HepG2 (cell line): ENCODE measurements at regions not wholly inside any gene's neighbourhood (a gene's known extent, or its start where the extent isn't known, plus 50 kb on each side); places are given as distances from the start of the nearest gene placed in this dataset.

Experiments
- ATAC-seq: fragments of 200-7000 bp; cut with Tn5 transposase; 3 replicates; pipeline ENCODE4 v1.9.1; 2020; ENCODE audit warnings: mild to moderate bottlenecking, moderate library complexity
- BruUV-seq: library from RNA; stranded (reverse); fragments of 400-500 nt; replicated peaks from 2 replicates; lab custom pipeline; 2021; lab: Mats Ljungman, UMichigan
- CTCF ChIA-PET: fragments of 300-600 bp; formaldehyde crosslinking; extraction: SDS; loops from one replicate; lab custom pipeline; 2021; ENCODE audit warnings: low total read pairs, inconsistent platforms, low intra/inter-chr PET ratio; lab: Yijun Ruan, JAX
- POLR2A ChIA-PET: fragments of 350-600 bp; sonication (Branson Sonifier 250); formaldehyde crosslinking; loops from one replicate; lab custom pipeline; 2020; ENCODE audit warnings: antibody characterized with exemption, inconsistent platforms; lab: Yijun Ruan, JAX
- DNase-seq: peaks from one replicate; pipeline ENCODE4 v3.0.0-alpha.2; 2015; ENCODE audit warnings: low spot score
- FAIRE-seq: peaks from 3 replicates; lab custom pipeline; 2011; peaks lifted over from hg19 to GRCh38; lab: Jason Lieb, UNC
- H2AFZ ChIP-seq: one replicate; pipeline ENCODE4 v1.6.1; 2011; ENCODE audit warnings: low read length, inconsistent platforms
- H3K27ac ChIP-seq: fragments of 300-600 bp; 3 replicates; pipeline ENCODE4 v1.8.0; 2011; ENCODE audit warnings: mixed run types, mild to moderate bottlenecking, mixed read lengths, low read length, inconsistent platforms; ENCODE audit not compliant: insufficient read depth; ENCODE audit errors: extremely low read length
- H3K27me3 ChIP-seq, 2 experiments: fragments of 200-600 bp in 1 of 2; 2 replicates in 1 of 2; 3 replicates in 1 of 2; pipeline versions ENCODE4 v1.6.0 to v1.8.0; 2011; ENCODE audit warnings: low read length in 2 of 2, mild to moderate bottlenecking in 2 of 2, moderate library complexity in 2 of 2, inconsistent platforms in 1 of 2; ENCODE audit not compliant: insufficient read depth in 2 of 2, control insufficient read depth in 1 of 2
- H3K36me3 ChIP-seq, 2 experiments: fragments of 200-600 bp in 1 of 2; replicated peaks in 1 of 2; 2 replicates in 1 of 2; 3 replicates in 1 of 2; pipeline versions ENCODE4 v1.5.1 to v1.8.0; 2011; ENCODE audit warnings: low read length in 2 of 2, inconsistent platforms in 1 of 2; ENCODE audit not compliant: insufficient read depth in 2 of 2, control insufficient read depth in 1 of 2
- H3K4me1 ChIP-seq: 2 replicates; pipeline ENCODE4 v1.5.1; 2012; ENCODE audit warnings: low read length, inconsistent platforms; ENCODE audit not compliant: insufficient read depth
- H3K4me2 ChIP-seq: 2 replicates; pipeline ENCODE4 v1.6.0; 2011; ENCODE audit warnings: low read depth, low read length, inconsistent platforms
- H3K4me3 ChIP-seq, 3 experiments: fragments of 200-600 bp in 1 of 3; sonication (generic), shearing (Covaris generic) in 1 of 3; replicated peaks in 1 of 3; 2 replicates each; pipeline ENCODE4 v1.5.1; 2011 to 2016; ENCODE audit warnings: low read length in 3 of 3, inconsistent platforms in 2 of 3, low read depth in 2 of 3, mild to moderate bottlenecking in 2 of 3, control low read depth in 1 of 3, mixed read lengths in 1 of 3; ENCODE audit not compliant: insufficient read depth in 1 of 3
- H3K79me2 ChIP-seq: one replicate; pipeline ENCODE4 v1.6.1; 2011; ENCODE audit warnings: low read length, inconsistent platforms; ENCODE audit not compliant: insufficient read depth
- H3K9ac ChIP-seq: 2 replicates; pipeline ENCODE4 v1.6.0; 2011; ENCODE audit warnings: mild to moderate bottlenecking, low read depth, low read length, inconsistent platforms; ENCODE audit not compliant: insufficient read depth
- H3K9me3 ChIP-seq: 2 replicates; pipeline ENCODE4 v1.5.1; 2012; ENCODE audit warnings: mild to moderate bottlenecking, low read length
- H4K20me1 ChIP-seq: 2 replicates; pipeline ENCODE4 v1.6.0; 2011; ENCODE audit warnings: inconsistent platforms, mild to moderate bottlenecking, low read length, moderate library complexity; ENCODE audit not compliant: insufficient read depth
- GLMP ChIP-seq: sonication (generic); formaldehyde crosslinking; IDR thresholded peaks from 2 replicates; pipeline ENCODE4 v1.9.0; 2021; ENCODE audit warnings: missing genetic modification reagents, mild to moderate bottlenecking, borderline replicate concordance
- GTF3A ChIP-seq: sonication (generic); formaldehyde crosslinking; conservative IDR thresholded peaks from 2 replicates; pipeline ENCODE4 v1.4.0; 2020; ENCODE audit warnings: mild to moderate bottlenecking, missing genetic modification reagents
- HINFP ChIP-seq: sonication (generic); formaldehyde crosslinking; IDR thresholded peaks from 2 replicates; pipeline ENCODE4 v1.4.0; 2020; ENCODE audit warnings: low read depth, mild to moderate bottlenecking, missing genetic modification reagents
- JUND ChIP-seq: sonication (generic); formaldehyde crosslinking; IDR thresholded peaks from 2 replicates; pipeline ENCODE4 v1.8.0; 2022; ENCODE audit warnings: mild to moderate bottlenecking, missing genetic modification reagents
- PAWR ChIP-seq: sonication (generic); formaldehyde crosslinking; IDR thresholded peaks from 2 replicates; pipeline ENCODE4 v1.4.0; 2020; ENCODE audit warnings: missing genetic modification reagents, mild to moderate bottlenecking, borderline replicate concordance
- RAD51 ChIP-seq: fragments of 450-650 bp; IDR thresholded peaks from 2 replicates; pipeline ENCODE4 v1.6.1; 2016; ENCODE audit warnings: borderline replicate concordance
- RBM39 ChIP-seq: fragments of 200-400 bp; formaldehyde crosslinking; IDR thresholded peaks from one replicate; pipeline ENCODE4 v1.6.1; 2018; ENCODE audit warnings: antibody characterized with exemption, mild to moderate bottlenecking, low read depth, low read length; ENCODE audit not compliant: poor library complexity, severe bottlenecking
- SAFB2 ChIP-seq: sonication (generic); formaldehyde crosslinking; IDR thresholded peaks from 2 replicates; pipeline ENCODE4 v1.5.1; 2020; ENCODE audit warnings: missing genetic modification reagents, low read depth, mild to moderate bottlenecking, borderline replicate concordance
- SIN3B ChIP-seq: fragments of 150-350 bp; IDR thresholded peaks from 2 replicates; pipeline ENCODE4 v1.6.1; 2014; ENCODE audit warnings: low read length
- SKI ChIP-seq: fragments of 450-650 bp; IDR thresholded peaks from one replicate; pipeline ENCODE4 v1.6.1; 2018; ENCODE audit warnings: mild to moderate bottlenecking; ENCODE audit not compliant: partially characterized antibody
- TAF1 ChIP-seq: sonication (generic); formaldehyde crosslinking; IDR thresholded peaks from 2 replicates; pipeline ENCODE4 v1.4.0; 2020; ENCODE audit warnings: missing genetic modification reagents
- ZC3H4 ChIP-seq: sonication (generic); formaldehyde crosslinking; IDR thresholded peaks from 2 replicates; pipeline ENCODE4 v1.4.0; 2020; ENCODE audit warnings: missing genetic modification reagents, borderline replicate concordance
- ZNF484 ChIP-seq: sonication (generic); formaldehyde crosslinking; IDR thresholded peaks from 2 replicates; pipeline ENCODE4 v1.5.1; 2020; ENCODE audit warnings: mild to moderate bottlenecking, low read depth, missing genetic modification reagents, borderline replicate concordance
- ZNF547 ChIP-seq: sonication (generic); formaldehyde crosslinking; IDR thresholded peaks from 2 replicates; pipeline ENCODE4 v1.5.1; 2020; ENCODE audit warnings: mild to moderate bottlenecking, missing genetic modification reagents
- ZNF552 ChIP-seq: sonication (generic); formaldehyde crosslinking; IDR thresholded peaks from 2 replicates; pipeline ENCODE4 v1.9.0; 2022; ENCODE audit warnings: missing genetic modification reagents, mild to moderate bottlenecking, borderline replicate concordance
- ZNF784 ChIP-seq: sonication (generic); formaldehyde crosslinking; IDR thresholded peaks from 2 replicates; pipeline ENCODE4 v1.5.1; 2020; ENCODE audit warnings: missing genetic modification reagents, mild to moderate bottlenecking, borderline replicate concordance
- ZNF878 ChIP-seq: sonication (generic); formaldehyde crosslinking; IDR thresholded peaks from 2 replicates; pipeline ENCODE4 v1.8.1; 2023; ENCODE audit warnings: mild to moderate bottlenecking, missing genetic modification reagents, moderate library complexity
- WGBS: methylation state at CpG from one replicate; pipeline ENCODE4 v1.1.6; 2017; ENCODE audit warnings: low lambda C conversion rate; 5-methylcytosine and 5-hydroxymethylcytosine counted together
- in situ Hi-C: cut with HindIII; loops from 2 replicates; pipeline ENCODE4 v1.10.0; 2017; ENCODE audit warnings: low pct_unique_long_range_greater_than_20kb; ENCODE audit not compliant: extremely low pct_ligation_motif_present
- intact Hi-C: fragments of 100-400 bp; cut with micrococcal nuclease; formaldehyde crosslinking; loops from one replicate; pipeline ENCODE4 v1.10.0; 2022; ENCODE audit not compliant: unreplicated experiment

- POLR2A ChIA-PET, result no interaction called here
- DNase-seq, result no peak
- BruUV-seq, result no TSS peak
- H3K27me3 ChIP-seq, result peaks cover 2 to 9% of the 10 kb centered on the region in 2 experiments; a peak in 2 of 5 replicates
- H3K9me3 ChIP-seq, result peaks cover 20% of the 10 kb centered on the region
- H3K4me2 ChIP-seq, result no peak overlapping the region
- H3K4me1 ChIP-seq, result peaks cover 58% of the 10 kb centered on the region
- no peak overlapping the region for H3K27ac ChIP-seq
- no peaks in the 10 kb centered on the region for H3K36me3 ChIP-seq
- in situ Hi-C loops (no loop called here), intact Hi-C loops (loop anchor here (10.0 kb wide), 1 partner anchor 383 kb away; no protein-coding TSS in a partner anchor)
- no peak for ATAC-seq
- H3K9ac ChIP-seq, result no peak overlapping the region
- CTCF ChIA-PET, result no interaction called here
- H3K79me2 ChIP-seq, result no peaks in the 10 kb centered on the region
- no peak overlapping the region for H2AFZ ChIP-seq
- no peaks in the 10 kb centered on the region for H4K20me1 ChIP-seq
- TF ChIP-seq ZNF552 (no peak), ZNF484 (CRISPR knock-in tag) (no peak), PAWR (CRISPR knock-in tag) (no peak), SAFB2 (CRISPR knock-in tag) (no peak), ZNF547 (CRISPR knock-in tag) (no peak), TAF1 (CRISPR knock-in tag) (no peak), SKI (no peak), SIN3B (no peak), ZNF784 (CRISPR knock-in tag) (no peak), GLMP (CRISPR knock-in tag) (no peak), ZC3H4 (CRISPR knock-in tag) (no peak), RAD51 (no peak), ZNF878 (CRISPR knock-in tag) (no peak), HINFP (no peak), RBM39 (no peak), GTF3A (CRISPR knock-in tag) (no peak), JUND (CRISPR knock-in tag) (no peak)
- no peak for FAIRE-seq
- 64% methylated on average over 5 of the region's 5 CpGs for WGBS
- H3K4me3 ChIP-seq, result no peak overlapping the region
These were observed 93.0 kb upstream of the C2CD4B start for GRCh38 chr15:62257996-62258521.
